K562 (cell line): ENCODE measurements at regions not wholly inside any gene's neighbourhood (a gene's known extent, or its start where the extent isn't known, plus 50 kb on each side); places are given as distances from the start of the nearest gene placed in this dataset.

Experiments used
- ATAC-seq: fragments of 200-7000 bp; cut with Tn5 transposase; 3 replicates; pipeline ENCODE4 v1.9.1; 2020; ENCODE audit warnings: moderate library complexity
- BruUV-seq: library from RNA; stranded (reverse); fragments of 400-500 nt; replicated peaks from 2 replicates; lab custom pipeline; 2021; lab: Mats Ljungman, UMichigan
- CTCF ChIA-PET: fragments of 300-600 bp; formaldehyde crosslinking; extraction: SDS; loops from one replicate; lab custom pipeline; 2021; ENCODE audit warnings: low intra/inter-chr PET ratio; lab: Yijun Ruan, JAX
- POLR2A ChIA-PET: fragments of 300-600, 350-650 bp; sonication (Branson Sonifier 250); formaldehyde crosslinking; extraction: SDS; loops from one replicate; lab custom pipeline; 2021; ENCODE audit warnings: antibody characterized with exemption, inconsistent platforms; lab: Yijun Ruan, JAX
- DNase-seq, 4 experiments: peaks; one replicate each; pipeline versions ENCODE4 v3.0.0 to v3.0.0-alpha.2; 2011 to 2018; ENCODE audit warnings: low spot score in 3 of 4, mixed read lengths in 3 of 4; ENCODE audit errors: extremely low read depth in 1 of 4
- FAIRE-seq: peaks from 2 replicates; lab custom pipeline; 2011; peaks lifted over from hg19 to GRCh38; lab: Jason Lieb, UNC
- H2AFZ ChIP-seq: 2 replicates; pipeline ENCODE4 v1.6.0; 2011; ENCODE audit warnings: low read depth, low read length, control low read depth, inconsistent platforms
- H3K27ac ChIP-seq: fragments of 200-600 bp; 3 replicates; pipeline ENCODE4 v1.8.0; 2011; ENCODE audit warnings: low read depth, mild to moderate bottlenecking, control low read depth, inconsistent platforms, low read length, moderate library complexity, mixed read lengths; ENCODE audit errors: extremely low read depth
- H3K27me3 ChIP-seq, 2 experiments: fragments of 300-600 bp in 1 of 2; 2 replicates in 1 of 2; 3 replicates in 1 of 2; pipeline versions ENCODE4 v1.6.0 to v1.8.0; 2011; ENCODE audit warnings: inconsistent platforms in 2 of 2, low read length in 2 of 2, mild to moderate bottlenecking in 1 of 2, mixed read lengths in 1 of 2, moderate library complexity in 1 of 2; ENCODE audit not compliant: control insufficient read depth in 2 of 2, insufficient read depth in 2 of 2
- H3K36me3 ChIP-seq: fragments of 300-600 bp; 3 replicates; pipeline ENCODE4 v1.8.0; 2011; ENCODE audit warnings: mild to moderate bottlenecking, low read length, inconsistent platforms; ENCODE audit not compliant: control insufficient read depth, insufficient read depth
- H3K4me1 ChIP-seq, 2 experiments: fragments of 200-600 bp in 1 of 2; replicated peaks in 1 of 2; 2 replicates in 1 of 2; 3 replicates in 1 of 2; pipeline versions ENCODE4 v1.5.1 to v1.8.0; 2011; ENCODE audit warnings: inconsistent platforms in 2 of 2, low read length in 2 of 2, mild to moderate bottlenecking in 1 of 2, mixed read lengths in 1 of 2, moderate library complexity in 1 of 2; ENCODE audit not compliant: control insufficient read depth in 2 of 2, insufficient read depth in 2 of 2
- H3K4me2 ChIP-seq: 2 replicates; pipeline ENCODE4 v1.6.1; 2011; ENCODE audit warnings: low read length, control low read depth, inconsistent platforms, mixed read lengths; ENCODE audit not compliant: insufficient read depth
- H3K4me3 ChIP-seq: fragments of 200-600 bp; sonication (generic), shearing (Covaris generic); 2 replicates; pipeline ENCODE4 v1.5.1; 2016; ENCODE audit warnings: control low read depth, inconsistent platforms
- H3K79me2 ChIP-seq: fragments of 200-600 bp; 3 replicates; pipeline ENCODE4 v1.8.0; 2011; ENCODE audit warnings: low read length, inconsistent platforms; ENCODE audit not compliant: control insufficient read depth, insufficient read depth
- H3K9ac ChIP-seq, 2 experiments: 2 replicates each; pipeline versions ENCODE4 v1.6.0 to v1.6.1; 2011; ENCODE audit warnings: low read depth in 2 of 2, low read length in 2 of 2, control low read depth in 1 of 2, inconsistent platforms in 1 of 2, mild to moderate bottlenecking in 1 of 2, mixed read lengths in 1 of 2; ENCODE audit not compliant: insufficient read depth in 1 of 2
- H3K9me1 ChIP-seq: one replicate; pipeline ENCODE4 v1.6.0; 2011; ENCODE audit warnings: inconsistent platforms, mild to moderate bottlenecking, low read length, moderate library complexity; ENCODE audit not compliant: control insufficient read depth, insufficient read depth
- H3K9me3 ChIP-seq: replicated peaks from 2 replicates; pipeline ENCODE4 v1.5.1; 2011; ENCODE audit warnings: low read depth, low read length, inconsistent platforms; ENCODE audit not compliant: control insufficient read depth, insufficient read depth
- H4K20me1 ChIP-seq: replicated peaks from 2 replicates; pipeline ENCODE4 v1.6.1; 2011; ENCODE audit warnings: low read length, inconsistent platforms, mixed read lengths; ENCODE audit not compliant: control insufficient read depth, insufficient read depth
- CBFA2T2 ChIP-seq: fragments of 450-650 bp; conservative IDR thresholded peaks from 2 replicates; pipeline ENCODE4 v1.6.1; 2017; ENCODE audit warnings: mild to moderate bottlenecking
- EZH2 ChIP-seq: IDR thresholded peaks from 2 replicates; pipeline ENCODE4 v1.6.1; 2012; ENCODE audit warnings: low read depth, mild to moderate bottlenecking, inconsistent platforms, low read length, borderline replicate concordance
- HLTF ChIP-seq: fragments of 450-650 bp; IDR thresholded peaks from 2 replicates; pipeline ENCODE4 v1.6.1; 2016
- PRDM10 ChIP-seq: fragments of 450-650 bp; IDR thresholded peaks from 2 replicates; pipeline ENCODE4 v1.6.1; 2018; ENCODE audit not compliant: partially characterized antibody
- TBP ChIP-seq: optimal IDR thresholded peaks from 2 replicates; pipeline ENCODE3; 2011; ENCODE audit warnings: low read depth, low read length, improper control_type of control experiment
- ZNF354B ChIP-seq: fragments of 250-450 bp; sonication (Bioruptor Pico); IDR thresholded peaks from 2 replicates; pipeline ENCODE4 v1.4.0; 2020
- ZNF551 ChIP-seq: fragments of 250-450 bp; sonication (Bioruptor Pico); IDR thresholded peaks from 2 replicates; pipeline ENCODE4 v1.5.0; 2021; ENCODE audit warnings: mild to moderate bottlenecking, moderate library complexity
- WGBS: fragments of 100-300 bp; shearing (Covaris generic); methylation state at CpG from one replicate; pipeline ENCODE4 v1.1.6; 2016; ENCODE audit warnings: low coverage, mixed read lengths; ENCODE audit not compliant: insufficient coverage; ENCODE audit errors: missing lambda C conversion rate; 5-methylcytosine and 5-hydroxymethylcytosine counted together
- in situ Hi-C: fragments of 300-500 bp; cut with MboI; formaldehyde crosslinking; loops from 4 replicates; pipeline ENCODE4 v1.15.0; 2018; ENCODE audit warnings: inconsistent platforms, mixed read lengths
- intact Hi-C: fragments of 100-400 bp; cut with micrococcal nuclease; formaldehyde crosslinking; loops from 2 replicates; pipeline ENCODE4 v1.14.2; 2022
- TF ChIP-seq, protein P1 (sequence below): fragments of 450-650 bp; IDR thresholded peaks from one replicate; pipeline ENCODE4 v1.6.1; 2018; ENCODE audit warnings: mild to moderate bottlenecking, moderate library complexity; ENCODE audit not compliant: partially characterized antibody
- TF ChIP-seq, protein P2 (sequence below): sonication (generic); formaldehyde crosslinking; IDR thresholded peaks from 2 replicates; pipeline ENCODE4 v1.8.0; 2023; ENCODE audit warnings: mild to moderate bottlenecking, missing genetic modification reagents
- TF ChIP-seq, protein P3 (sequence below): sonication (generic); formaldehyde crosslinking; IDR thresholded peaks from 2 replicates; pipeline ENCODE4 v1.8.0; 2022; ENCODE audit warnings: mild to moderate bottlenecking, missing genetic modification reagents

DNA sequence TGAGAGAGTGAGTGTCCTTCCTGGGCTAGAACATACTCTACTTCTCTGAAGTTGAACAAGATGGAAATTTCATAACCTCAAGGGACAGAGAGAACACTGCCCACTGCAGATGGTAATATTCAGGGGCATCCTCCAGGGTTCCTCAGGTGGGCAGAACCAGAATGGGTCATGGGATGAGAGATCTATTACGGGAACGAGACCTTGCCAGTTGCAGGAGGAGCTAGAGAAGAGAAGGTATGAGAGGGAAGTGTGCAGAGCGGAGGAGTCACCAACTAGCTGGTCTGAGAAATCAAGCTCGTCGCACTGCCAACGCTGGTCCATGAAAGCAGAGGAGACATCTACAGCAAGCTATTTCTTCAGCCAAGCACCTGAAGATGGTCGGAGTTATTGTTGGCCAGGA lies 184.7 kb downstream of the TJP1 start:
- POLR2A ChIA-PET = no interaction called here
- in situ Hi-C loops = no loop called here
- H3K79me2 ChIP-seq = no peaks in the 10 kb centered on the region
- TF ChIP-seq TBP = no peak
- TF ChIP-seq, protein P1, sequence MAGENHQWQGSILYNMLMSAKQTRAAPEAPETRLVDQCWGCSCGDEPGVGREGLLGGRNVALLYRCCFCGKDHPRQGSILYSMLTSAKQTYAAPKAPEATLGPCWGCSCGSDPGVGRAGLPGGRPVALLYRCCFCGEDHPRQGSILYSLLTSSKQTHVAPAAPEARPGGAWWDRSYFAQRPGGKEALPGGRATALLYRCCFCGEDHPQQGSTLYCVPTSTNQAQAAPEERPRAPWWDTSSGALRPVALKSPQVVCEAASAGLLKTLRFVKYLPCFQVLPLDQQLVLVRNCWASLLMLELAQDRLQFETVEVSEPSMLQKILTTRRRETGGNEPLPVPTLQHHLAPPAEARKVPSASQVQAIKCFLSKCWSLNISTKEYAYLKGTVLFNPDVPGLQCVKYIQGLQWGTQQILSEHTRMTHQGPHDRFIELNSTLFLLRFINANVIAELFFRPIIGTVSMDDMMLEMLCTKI = no peak
- no peak for TF ChIP-seq CBFA2T2
- TF ChIP-seq, protein P2, sequence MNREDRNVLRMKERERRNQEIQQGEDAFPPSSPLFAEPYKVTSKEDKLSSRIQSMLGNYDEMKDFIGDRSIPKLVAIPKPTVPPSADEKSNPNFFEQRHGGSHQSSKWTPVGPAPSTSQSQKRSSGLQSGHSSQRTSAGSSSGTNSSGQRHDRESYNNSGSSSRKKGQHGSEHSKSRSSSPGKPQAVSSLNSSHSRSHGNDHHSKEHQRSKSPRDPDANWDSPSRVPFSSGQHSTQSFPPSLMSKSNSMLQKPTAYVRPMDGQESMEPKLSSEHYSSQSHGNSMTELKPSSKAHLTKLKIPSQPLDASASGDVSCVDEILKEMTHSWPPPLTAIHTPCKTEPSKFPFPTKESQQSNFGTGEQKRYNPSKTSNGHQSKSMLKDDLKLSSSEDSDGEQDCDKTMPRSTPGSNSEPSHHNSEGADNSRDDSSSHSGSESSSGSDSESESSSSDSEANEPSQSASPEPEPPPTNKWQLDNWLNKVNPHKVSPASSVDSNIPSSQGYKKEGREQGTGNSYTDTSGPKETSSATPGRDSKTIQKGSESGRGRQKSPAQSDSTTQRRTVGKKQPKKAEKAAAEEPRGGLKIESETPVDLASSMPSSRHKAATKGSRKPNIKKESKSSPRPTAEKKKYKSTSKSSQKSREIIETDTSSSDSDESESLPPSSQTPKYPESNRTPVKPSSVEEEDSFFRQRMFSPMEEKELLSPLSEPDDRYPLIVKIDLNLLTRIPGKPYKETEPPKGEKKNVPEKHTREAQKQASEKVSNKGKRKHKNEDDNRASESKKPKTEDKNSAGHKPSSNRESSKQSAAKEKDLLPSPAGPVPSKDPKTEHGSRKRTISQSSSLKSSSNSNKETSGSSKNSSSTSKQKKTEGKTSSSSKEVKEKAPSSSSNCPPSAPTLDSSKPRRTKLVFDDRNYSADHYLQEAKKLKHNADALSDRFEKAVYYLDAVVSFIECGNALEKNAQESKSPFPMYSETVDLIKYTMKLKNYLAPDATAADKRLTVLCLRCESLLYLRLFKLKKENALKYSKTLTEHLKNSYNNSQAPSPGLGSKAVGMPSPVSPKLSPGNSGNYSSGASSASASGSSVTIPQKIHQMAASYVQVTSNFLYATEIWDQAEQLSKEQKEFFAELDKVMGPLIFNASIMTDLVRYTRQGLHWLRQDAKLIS = no peak
- no peak for TF ChIP-seq HLTF
- no peak for TF ChIP-seq EZH2
- no peak for TF ChIP-seq ZNF354B (CRISPR knock-in tag)
- no peak for TF ChIP-seq PRDM10
- TF ChIP-seq, protein P3, sequence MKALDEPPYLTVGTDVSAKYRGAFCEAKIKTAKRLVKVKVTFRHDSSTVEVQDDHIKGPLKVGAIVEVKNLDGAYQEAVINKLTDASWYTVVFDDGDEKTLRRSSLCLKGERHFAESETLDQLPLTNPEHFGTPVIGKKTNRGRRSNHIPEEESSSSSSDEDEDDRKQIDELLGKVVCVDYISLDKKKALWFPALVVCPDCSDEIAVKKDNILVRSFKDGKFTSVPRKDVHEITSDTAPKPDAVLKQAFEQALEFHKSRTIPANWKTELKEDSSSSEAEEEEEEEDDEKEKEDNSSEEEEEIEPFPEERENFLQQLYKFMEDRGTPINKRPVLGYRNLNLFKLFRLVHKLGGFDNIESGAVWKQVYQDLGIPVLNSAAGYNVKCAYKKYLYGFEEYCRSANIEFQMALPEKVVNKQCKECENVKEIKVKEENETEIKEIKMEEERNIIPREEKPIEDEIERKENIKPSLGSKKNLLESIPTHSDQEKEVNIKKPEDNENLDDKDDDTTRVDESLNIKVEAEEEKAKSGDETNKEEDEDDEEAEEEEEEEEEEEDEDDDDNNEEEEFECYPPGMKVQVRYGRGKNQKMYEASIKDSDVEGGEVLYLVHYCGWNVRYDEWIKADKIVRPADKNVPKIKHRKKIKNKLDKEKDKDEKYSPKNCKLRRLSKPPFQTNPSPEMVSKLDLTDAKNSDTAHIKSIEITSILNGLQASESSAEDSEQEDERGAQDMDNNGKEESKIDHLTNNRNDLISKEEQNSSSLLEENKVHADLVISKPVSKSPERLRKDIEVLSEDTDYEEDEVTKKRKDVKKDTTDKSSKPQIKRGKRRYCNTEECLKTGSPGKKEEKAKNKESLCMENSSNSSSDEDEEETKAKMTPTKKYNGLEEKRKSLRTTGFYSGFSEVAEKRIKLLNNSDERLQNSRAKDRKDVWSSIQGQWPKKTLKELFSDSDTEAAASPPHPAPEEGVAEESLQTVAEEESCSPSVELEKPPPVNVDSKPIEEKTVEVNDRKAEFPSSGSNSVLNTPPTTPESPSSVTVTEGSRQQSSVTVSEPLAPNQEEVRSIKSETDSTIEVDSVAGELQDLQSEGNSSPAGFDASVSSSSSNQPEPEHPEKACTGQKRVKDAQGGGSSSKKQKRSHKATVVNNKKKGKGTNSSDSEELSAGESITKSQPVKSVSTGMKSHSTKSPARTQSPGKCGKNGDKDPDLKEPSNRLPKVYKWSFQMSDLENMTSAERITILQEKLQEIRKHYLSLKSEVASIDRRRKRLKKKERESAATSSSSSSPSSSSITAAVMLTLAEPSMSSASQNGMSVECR (CRISPR knock-in tag) = no peak
- TF ChIP-seq ZNF551 (CRISPR knock-in tag) = no peak

More for the DNA sequence above, 184.7 kb downstream of the TJP1 start:
- WGBS = 0% methylated on average over 7 of the region's 7 CpGs
- DNase-seq (no peak), ATAC-seq (no peak), FAIRE-seq (no peak)
- peaks cover 0 to 22% of the 10 kb centered on the region in 2 experiments; a peak in 4 of 5 replicates for H3K27me3 ChIP-seq
- H3K9me1 ChIP-seq = no peaks in the 10 kb centered on the region
- no TSS peak for BruUV-seq
- H3K4me3 ChIP-seq = no peak overlapping the region
- H3K27ac ChIP-seq = no peak overlapping the region
- no peak overlapping the region for H3K9ac ChIP-seq
- intact Hi-C loops = no loop called here
- CTCF ChIA-PET = no interaction called here
- no peaks in the 10 kb centered on the region for H3K36me3 ChIP-seq
- no peaks in the 10 kb centered on the region for H3K9me3 ChIP-seq
- no peak overlapping the region for H2AFZ ChIP-seq
- H3K4me2 ChIP-seq = no peak overlapping the region
- no peaks in the 10 kb centered on the region for H4K20me1 ChIP-seq
- H3K4me1 ChIP-seq = no peaks in the 10 kb centered on the region
